H9 (cell line): ENCODE measurements at regions not wholly inside any gene's neighbourhood (a gene's known extent, or its start where the extent isn't known, plus 50 kb on each side); places are given as distances from the start of the nearest gene placed in this dataset.

Experiments
- DNase-seq: peaks from one replicate; pipeline ENCODE4 v3.0.0-alpha.2; 2017
- H2AFZ ChIP-seq: one replicate; pipeline ENCODE4 v1.6.1; 2013; ENCODE audit warnings: mild to moderate bottlenecking, low read length, control low read depth, moderate library complexity
- H2AK5ac ChIP-seq: 2 replicates; pipeline ENCODE4 v1.6.1; 2013; ENCODE audit warnings: low read length, control low read depth, mixed read lengths; ENCODE audit not compliant: insufficient read length
- H2BK120ac ChIP-seq: one replicate; pipeline ENCODE4 v1.6.1; 2013; ENCODE audit warnings: low read depth, mild to moderate bottlenecking, low read length, control low read depth, inconsistent platforms; ENCODE audit not compliant: poor library complexity, severe bottlenecking
- H2BK12ac ChIP-seq: 2 replicates; pipeline ENCODE4 v1.6.1; 2013; ENCODE audit warnings: low read length, control low read depth, mixed read lengths, low read depth; ENCODE audit not compliant: insufficient read length
- H2BK15ac ChIP-seq: 2 replicates; pipeline ENCODE4 v1.6.1; 2013; ENCODE audit warnings: low read depth, low read length, control low read depth
- H2BK20ac ChIP-seq: one replicate; pipeline ENCODE4 v1.6.1; 2013; ENCODE audit warnings: low read depth, mild to moderate bottlenecking, low read length, control low read depth, inconsistent platforms; ENCODE audit not compliant: poor library complexity, severe bottlenecking
- H2BK5ac ChIP-seq: 2 replicates; pipeline ENCODE4 v1.6.1; 2013; ENCODE audit warnings: low read length, control low read depth, mixed read lengths; ENCODE audit not compliant: insufficient read length
- H3K14ac ChIP-seq: 2 replicates; pipeline ENCODE4 v1.6.1; 2013; ENCODE audit warnings: low read length, control low read depth; ENCODE audit not compliant: insufficient read depth
- H3K18ac ChIP-seq: 2 replicates; pipeline ENCODE4 v1.6.1; 2013; ENCODE audit warnings: low read depth, mild to moderate bottlenecking, mixed read lengths, low read length, control low read depth; ENCODE audit not compliant: insufficient read length
- H3K23ac ChIP-seq: 2 replicates; pipeline ENCODE4 v1.6.1; 2013; ENCODE audit warnings: low read length, control low read depth, mixed read lengths, low read depth; ENCODE audit not compliant: insufficient read length
- H3K23me2 ChIP-seq: 2 replicates; pipeline ENCODE4 v1.6.1; 2013; ENCODE audit warnings: low read depth, mild to moderate bottlenecking, mixed read lengths, low read length, control low read depth; ENCODE audit not compliant: insufficient read length, poor library complexity, severe bottlenecking
- H3K27ac ChIP-seq: 2 replicates; pipeline ENCODE4 v1.5.1; 2013; ENCODE audit warnings: low read length, control low read depth, mixed read lengths, low read depth; ENCODE audit not compliant: insufficient read length
- H3K27me3 ChIP-seq: 2 replicates; pipeline ENCODE4 v1.6.1; 2013; ENCODE audit warnings: low read length, control low read depth, inconsistent platforms; ENCODE audit not compliant: insufficient read depth
- H3K4ac ChIP-seq: 2 replicates; pipeline ENCODE4 v1.6.1; 2013; ENCODE audit warnings: low read depth, mild to moderate bottlenecking, control low read depth, inconsistent platforms, low read length, moderate library complexity
- H3K4me1 ChIP-seq: 2 replicates; pipeline ENCODE4 v1.6.1; 2013; ENCODE audit warnings: low read length, control low read depth, inconsistent platforms; ENCODE audit not compliant: insufficient read depth
- H3K4me2 ChIP-seq: 2 replicates; pipeline ENCODE4 v1.6.1; 2013; ENCODE audit warnings: low read length, control low read depth, mixed read lengths; ENCODE audit not compliant: insufficient read length, insufficient read depth
- H3K56ac ChIP-seq: 2 replicates; pipeline ENCODE4 v1.6.1; 2013; ENCODE audit warnings: low read depth, mild to moderate bottlenecking, mixed read lengths, low read length, control low read depth; ENCODE audit not compliant: insufficient read length
- H3K79me1 ChIP-seq: 2 replicates; pipeline ENCODE4 v1.6.1; 2013; ENCODE audit warnings: low read depth, mild to moderate bottlenecking, moderate library complexity, low read length, control low read depth, inconsistent platforms; ENCODE audit not compliant: insufficient read depth, poor library complexity, severe bottlenecking
- H3K79me2 ChIP-seq: 2 replicates; pipeline ENCODE4 v1.6.1; 2013; ENCODE audit warnings: low read length, control low read depth, inconsistent platforms; ENCODE audit not compliant: insufficient read depth
- H3K9ac ChIP-seq: 2 replicates; pipeline ENCODE4 v1.6.1; 2013; ENCODE audit warnings: low read length, control low read depth, mixed read lengths; ENCODE audit not compliant: insufficient read length; ENCODE audit errors: extremely low read depth
- H3K9me3 ChIP-seq: one replicate; pipeline ENCODE4 v1.6.1; 2013; ENCODE audit warnings: low read depth, low read length, inconsistent platforms; ENCODE audit not compliant: control insufficient read depth
- H3T11ph ChIP-seq: one replicate; pipeline ENCODE4 v1.6.1; 2013; ENCODE audit warnings: mild to moderate bottlenecking, low read length, control low read depth, inconsistent platforms
- H4K20me1 ChIP-seq: one replicate; pipeline ENCODE4 v1.6.1; 2013; ENCODE audit not compliant: control insufficient read depth, insufficient read length, insufficient read depth
- H4K5ac ChIP-seq: 2 replicates; pipeline ENCODE4 v1.6.1; 2013; ENCODE audit warnings: low read depth, mild to moderate bottlenecking, mixed read lengths, low read length, control low read depth; ENCODE audit not compliant: insufficient read length
- H4K8ac ChIP-seq: replicated peaks from 2 replicates; pipeline ENCODE4 v1.6.1; 2013; ENCODE audit warnings: low read length, control low read depth, mixed read lengths, low read depth; ENCODE audit not compliant: insufficient read length
- H4K91ac ChIP-seq: 2 replicates; pipeline ENCODE4 v1.6.1; 2013; ENCODE audit warnings: low read depth, mild to moderate bottlenecking, moderate library complexity, mixed read lengths, low read length, control low read depth; ENCODE audit not compliant: insufficient read length
- H3K27ac Mint-ChIP-seq, 3 experiments: 2 replicates in 2 of 3; 3 replicates in 1 of 3; pipeline ENCODE4 v1.8.0; 2020 to 2021; ENCODE audit warnings: mixed read lengths in 3 of 3, mild to moderate bottlenecking in 1 of 3, moderate library complexity in 1 of 3
- H3K27me3 Mint-ChIP-seq: 2 replicates; pipeline ENCODE4 v1.8.0; 2021; ENCODE audit warnings: low read depth, mild to moderate bottlenecking, moderate library complexity, mixed read lengths
- H3K36me3 Mint-ChIP-seq, 3 experiments: 2 replicates in 2 of 3; 3 replicates in 1 of 3; pipeline ENCODE4 v1.8.0; 2020 to 2021; ENCODE audit warnings: low read depth in 3 of 3, mixed read lengths in 3 of 3; ENCODE audit not compliant: insufficient read depth in 1 of 3
- H3K4me1 Mint-ChIP-seq, 2 experiments: 2 replicates each; pipeline ENCODE4 v1.8.0; 2020; ENCODE audit warnings: mixed read lengths in 2 of 2
- H3K4me3 Mint-ChIP-seq, 2 experiments: 2 replicates in 1 of 2; 3 replicates in 1 of 2; pipeline ENCODE4 v1.8.0; 2020 to 2021; ENCODE audit warnings: mild to moderate bottlenecking in 2 of 2, mixed read lengths in 2 of 2, moderate library complexity in 1 of 2
- H3K9me3 Mint-ChIP-seq, 2 experiments: 2 replicates in 1 of 2; 3 replicates in 1 of 2; pipeline ENCODE4 v1.8.0; 2020; ENCODE audit warnings: mild to moderate bottlenecking in 2 of 2, mixed read lengths in 2 of 2, moderate library complexity in 1 of 2
- CTCF ChIP-seq: fragments of 200-600 bp; sonication (generic); conservative IDR thresholded peaks from 3 replicates; pipeline ENCODE4 v1.8.0; 2021; ENCODE audit warnings: antibody characterized with exemption, mild to moderate bottlenecking

GRCh38 chr6:102961902-102962301 lies 1568.4 kb downstream of the GRIK2 start:
- Histone ChIP-seq H3K4me2 (no peak overlapping the region), H4K8ac (no peak overlapping the region), H4K91ac (no peak overlapping the region), H3K23ac (no peak overlapping the region), H3K18ac (no peak overlapping the region), H3T11ph (no peak overlapping the region), H2BK15ac (no peak overlapping the region), H2BK120ac (no peak overlapping the region), H3K4me1 (no peaks in the 10 kb centered on the region), H3K23me2 (no peaks in the 10 kb centered on the region), H2BK12ac (no peak overlapping the region), H3K56ac (no peak overlapping the region), H3K14ac (no peak overlapping the region), H2AFZ (no peak overlapping the region), H3K9ac (no peak overlapping the region), H3K9me3 (no peaks in the 10 kb centered on the region), H2AK5ac (no peak overlapping the region), H2BK20ac (no peak overlapping the region), H4K5ac (no peak overlapping the region), H3K27ac (no peak overlapping the region), H3K79me1 (no peaks in the 10 kb centered on the region), H3K27me3 (no peaks in the 10 kb centered on the region), H3K4ac (no peak overlapping the region), H4K20me1 (no peaks in the 10 kb centered on the region), H3K79me2 (no peaks in the 10 kb centered on the region), H2BK5ac (no peak overlapping the region)
- no peak for TF ChIP-seq CTCF
- no peaks in the 10 kb centered on the region for H3K9me3 Mint-ChIP-seq
- no peak overlapping the region for H3K27ac Mint-ChIP-seq
- no peaks in the 10 kb centered on the region for H3K27me3 Mint-ChIP-seq
- no peaks in the 10 kb centered on the region for H3K4me1 Mint-ChIP-seq
- DNase-seq: no peak
- no peak overlapping the region for H3K4me3 Mint-ChIP-seq
- no peaks in the 10 kb centered on the region for H3K36me3 Mint-ChIP-seq
